ENCODE measurements at regions not wholly inside any gene's neighbourhood (a gene's known extent, or its start where the extent isn't known, plus 50 kb on each side); places are given as distances from the start of the nearest gene placed in this dataset.

DNA sequence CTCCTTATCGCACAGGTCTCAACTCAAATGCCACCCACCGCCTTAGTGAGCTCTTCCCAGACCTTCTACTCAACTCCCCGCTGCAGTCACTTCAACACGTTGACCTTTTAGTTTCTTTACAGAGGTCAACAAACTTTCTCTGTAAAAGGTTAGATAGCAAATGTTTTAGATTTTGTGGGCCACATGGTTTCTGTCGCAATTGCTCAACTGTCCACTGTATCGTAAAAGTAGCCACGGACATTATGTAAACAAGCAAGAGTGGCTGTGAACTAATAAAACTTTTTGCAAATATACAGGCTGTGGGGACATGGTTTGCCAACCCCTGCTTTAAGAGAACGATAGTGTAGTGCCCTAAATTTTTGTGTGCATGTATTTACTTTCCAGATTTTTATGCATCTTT, 247.6 kb upstream of the TSHZ2 start:
- H3K27me3 ChIP-seq (ENCODE audit: control insufficient read depth, insufficient read depth, low read length) = no peaks in the 10 kb centered on the region
- H3K9ac ChIP-seq (ENCODE audit: insufficient read depth, low read length) = no peak overlapping the region
- no peaks in the 10 kb centered on the region for H3K36me3 ChIP-seq (ENCODE audit: control insufficient read depth, insufficient read depth, low read length)
- H3K79me2 ChIP-seq (ENCODE audit: control insufficient read depth, insufficient read depth, low read length) = no peaks in the 10 kb centered on the region
- no peaks in the 10 kb centered on the region for H3K4me1 ChIP-seq (ENCODE audit: control insufficient read depth, extremely low read depth, insufficient read depth, low read length)
- TF ChIP-seq EZH2 (IDR thresholded peaks at IDR 0.05; ENCODE audit: low read length, missing control alignments) (no peak), CTCF (conservative IDR thresholded peaks at IDR 0.05 in 1 of 2, IDR thresholded peaks at IDR 0.05 in 1 of 2; ENCODE audit: low read depth in 1 of 2, low read length in 2 of 2) (no peak)
- no peak overlapping the region for H3K4me2 ChIP-seq (ENCODE audit: extremely low read depth, insufficient read depth, low read length)
- H4K20me1 ChIP-seq (ENCODE audit: control insufficient read depth, extremely low read depth, insufficient read depth, low read length) = no peaks in the 10 kb centered on the region
- no peak overlapping the region for H2AFZ ChIP-seq (ENCODE audit: low read length)
- no peaks in the 10 kb centered on the region for H3K9me3 ChIP-seq (ENCODE audit: control insufficient read depth, insufficient read depth, low read depth, low read length)
- no peak overlapping the region for H3K27ac ChIP-seq (ENCODE audit: insufficient read depth, low read length)
- DNase-seq (ENCODE audit: low read depth in 2 of 2) = no peak
- no peak overlapping the region for H3K4me3 ChIP-seq (replicated peaks in 1 of 4; ENCODE audit: control extremely low read depth in 1 of 4, insufficient read depth in 1 of 4, low read depth in 3 of 4, low read length in 4 of 4)

- no peaks in the 10 kb centered on the region for H3K79me2 ChIP-seq (ENCODE audit: control insufficient read depth, insufficient read depth, low read length)
- H4K20me1 ChIP-seq (ENCODE audit: control insufficient read depth, extremely low read depth, insufficient read depth, low read length) = no peaks in the 10 kb centered on the region
- H3K36me3 ChIP-seq (ENCODE audit: control insufficient read depth, insufficient read depth, low read length) = no peaks in the 10 kb centered on the region
- H3K4me1 ChIP-seq (ENCODE audit: control insufficient read depth, extremely low read depth, insufficient read depth, low read length) = no peaks in the 10 kb centered on the region
- H2AFZ ChIP-seq (ENCODE audit: low read length) = no peak overlapping the region
- no peak overlapping the region for H3K4me2 ChIP-seq (ENCODE audit: extremely low read depth, insufficient read depth, low read length)
- H3K9ac ChIP-seq (ENCODE audit: insufficient read depth, low read length) = no peak overlapping the region
- no peaks in the 10 kb centered on the region for H3K27me3 ChIP-seq (ENCODE audit: control insufficient read depth, insufficient read depth, low read length)
- DNase-seq (ENCODE audit: low read depth in 2 of 2) = no peak
- no peak for TF ChIP-seq CTCF (conservative IDR thresholded peaks at IDR 0.05 in 1 of 2, IDR thresholded peaks at IDR 0.05 in 1 of 2; ENCODE audit: low read depth in 1 of 2, low read length in 2 of 2)
- TF ChIP-seq EZH2 (IDR thresholded peaks at IDR 0.05; ENCODE audit: low read length, missing control alignments) = no peak
- H3K4me3 ChIP-seq (replicated peaks in 1 of 4; ENCODE audit: control extremely low read depth in 1 of 4, insufficient read depth in 1 of 4, low read depth in 3 of 4, low read length in 4 of 4) = no peak overlapping the region
- no peaks in the 10 kb centered on the region for H3K9me3 ChIP-seq (ENCODE audit: control insufficient read depth, insufficient read depth, low read depth, low read length)
- H3K27ac ChIP-seq (ENCODE audit: insufficient read depth, low read length) = no peak overlapping the region
Observed at GRCh38 chr20:52722926-52723688, 249.1 kb upstream of the TSHZ2 start.

DNA sequence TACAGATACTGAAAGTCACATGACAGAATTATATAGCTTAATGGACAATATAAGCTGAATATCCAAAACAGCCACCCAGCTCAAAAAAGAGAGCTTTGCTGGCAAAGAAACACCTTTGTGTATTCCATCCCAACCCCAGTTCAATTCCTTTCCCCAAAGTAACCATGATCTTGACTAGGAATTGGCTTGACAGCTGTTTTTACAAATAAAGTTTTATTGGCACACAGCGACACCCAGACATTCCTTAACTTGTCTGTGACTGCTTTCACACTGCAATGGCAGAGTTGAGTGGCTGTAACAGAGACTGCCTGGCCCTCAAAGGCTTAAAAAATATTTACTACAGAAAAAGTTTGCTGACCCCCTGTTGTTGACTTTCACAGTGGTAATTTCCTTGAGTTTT, 264.0 kb upstream of the TSHZ2 start:
- Histone ChIP-seq H3K27ac (ENCODE audit: insufficient read depth, low read length) (no peak overlapping the region), H3K9ac (ENCODE audit: insufficient read depth, low read length) (no peak overlapping the region), H3K4me3 (replicated peaks in 1 of 4; ENCODE audit: control extremely low read depth in 1 of 4, insufficient read depth in 1 of 4, low read depth in 3 of 4, low read length in 4 of 4) (no peak overlapping the region), H3K36me3 (ENCODE audit: control insufficient read depth, insufficient read depth, low read length) (no peaks in the 10 kb centered on the region), H3K9me3 (ENCODE audit: control insufficient read depth, insufficient read depth, low read depth, low read length) (no peaks in the 10 kb centered on the region), H4K20me1 (ENCODE audit: control insufficient read depth, extremely low read depth, insufficient read depth, low read length) (no peaks in the 10 kb centered on the region), H3K27me3 (ENCODE audit: control insufficient read depth, insufficient read depth, low read length) (no peaks in the 10 kb centered on the region), H3K4me2 (ENCODE audit: extremely low read depth, insufficient read depth, low read length) (no peak overlapping the region), H2AFZ (ENCODE audit: low read length) (no peak overlapping the region), H3K4me1 (ENCODE audit: control insufficient read depth, extremely low read depth, insufficient read depth, low read length) (no peaks in the 10 kb centered on the region), H3K79me2 (ENCODE audit: control insufficient read depth, insufficient read depth, low read length) (no peaks in the 10 kb centered on the region)
- no peak for TF ChIP-seq CTCF (conservative IDR thresholded peaks at IDR 0.05 in 1 of 2, IDR thresholded peaks at IDR 0.05 in 1 of 2; ENCODE audit: low read depth in 1 of 2, low read length in 2 of 2)
- TF ChIP-seq EZH2 (IDR thresholded peaks at IDR 0.05; ENCODE audit: low read length, missing control alignments) = no peak
- no peak for DNase-seq (ENCODE audit: low read depth in 2 of 2)
